GM18498 (cell line): ENCODE measurements at regions not wholly inside any gene's neighbourhood (a gene's known extent, or its start where the extent isn't known, plus 50 kb on each side); places are given as distances from the start of the nearest gene placed in this dataset.
"Not testable (repeated sequence)": the region's sequence is repeated elsewhere in the genome, so short reads cannot be mapped to it uniquely, and the experiment has no call there.

Source experiments
- ATAC-seq: cut with Tn5 transposase; IDR thresholded peaks from one replicate; pipeline ENCODE4 v1.9.1; 2021; ENCODE audit warnings: mild to moderate bottlenecking, moderate library complexity; ENCODE audit not compliant: unreplicated experiment

- ATAC-seq: no peak
Observed at GRCh38 chrX:42832764-42833549, 55.0 kb upstream of the PPP1R2C start.

DNA sequence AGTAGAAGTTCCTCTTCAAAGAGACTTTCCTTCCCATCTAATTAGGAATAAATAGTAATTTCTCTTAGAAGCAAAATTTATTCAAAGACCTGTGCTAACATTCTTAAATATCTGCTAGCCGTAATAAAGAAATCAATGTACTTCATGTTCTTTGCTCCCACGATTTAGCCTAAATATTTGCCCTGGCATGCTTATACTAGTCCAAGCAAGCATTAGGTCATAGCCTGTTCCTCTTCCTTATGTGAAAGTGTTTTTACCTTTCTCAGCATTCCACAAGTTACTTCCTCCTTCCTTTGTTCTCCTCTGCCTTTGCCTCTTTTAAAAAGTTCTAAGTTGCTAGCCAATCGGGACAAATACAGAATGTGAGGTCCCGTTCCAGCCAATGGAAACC is 55.6 kb upstream of the PPP1R2C start:
- ATAC-seq: not testable (repeated sequence)

DNA sequence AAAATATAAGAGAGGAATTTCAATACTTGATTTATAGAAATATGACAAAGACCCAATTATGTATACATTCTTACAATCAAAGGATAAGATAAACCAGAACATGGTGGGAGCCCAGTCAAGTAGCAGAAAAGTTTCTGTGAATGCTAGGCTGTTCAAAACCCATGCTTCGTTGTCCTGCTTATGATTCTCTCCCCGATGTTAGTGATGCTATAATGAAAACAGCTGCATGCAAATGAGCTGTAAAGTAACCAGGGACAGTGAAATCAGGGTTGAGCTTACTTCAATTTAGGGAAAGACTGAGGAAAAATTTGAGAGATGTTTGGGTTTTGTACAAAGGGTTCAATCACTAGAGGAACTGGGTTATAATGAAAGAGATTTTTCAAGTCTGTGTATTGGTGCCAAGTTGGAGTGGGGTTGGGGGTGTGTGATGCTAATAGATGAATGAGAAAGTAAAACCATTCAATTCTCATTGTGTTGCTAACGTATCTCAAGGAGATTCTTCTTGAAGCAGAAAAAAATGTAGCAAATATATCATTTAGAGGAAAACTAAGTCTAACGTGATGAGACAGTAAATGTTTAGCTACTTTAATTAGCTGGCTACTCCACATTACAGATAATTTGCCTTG is 59.3 kb upstream of the PPP1R2C start:
- peak; percentile 57 for ATAC-seq

DNA sequence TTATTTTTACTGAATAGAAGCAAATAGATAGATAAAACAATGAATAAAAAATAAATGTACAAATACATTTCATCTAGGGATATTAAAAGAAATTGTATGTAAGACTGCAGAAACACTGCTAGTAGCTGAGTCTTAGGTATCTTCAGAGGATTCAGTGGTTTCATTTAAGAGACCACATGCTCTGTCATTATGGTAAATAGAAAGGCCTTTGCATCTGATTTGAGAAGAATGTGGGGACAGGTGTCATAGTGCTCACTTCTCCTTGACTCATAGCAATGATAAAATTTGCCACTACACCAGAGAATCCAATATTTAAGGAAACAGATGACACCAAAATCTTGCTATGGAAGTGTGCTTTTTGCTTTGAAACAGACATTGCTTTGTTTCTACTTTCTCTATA is 59.8 kb upstream of the PPP1R2C start:
- ATAC-seq: no peak

DNA sequence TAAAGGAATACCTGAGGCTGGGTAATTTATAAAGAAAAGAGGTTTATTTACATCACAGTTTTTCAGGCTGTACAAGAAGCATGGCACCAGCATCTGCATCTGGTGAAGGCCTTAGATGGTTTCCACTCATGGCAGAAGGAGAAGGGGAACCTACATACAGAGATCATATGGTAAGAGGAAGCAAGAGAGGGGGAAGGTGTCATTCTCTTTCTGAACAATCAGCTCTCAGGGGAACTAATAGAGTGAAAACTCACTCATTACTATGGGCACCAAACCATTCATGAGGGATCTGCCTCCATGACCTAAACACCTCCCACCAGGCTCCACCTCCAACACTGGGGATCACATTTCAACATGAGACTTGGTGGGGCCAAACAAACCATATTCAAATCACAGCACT is 61.7 kb upstream of the PPP1R2C start:
- ATAC-seq: no peak

DNA sequence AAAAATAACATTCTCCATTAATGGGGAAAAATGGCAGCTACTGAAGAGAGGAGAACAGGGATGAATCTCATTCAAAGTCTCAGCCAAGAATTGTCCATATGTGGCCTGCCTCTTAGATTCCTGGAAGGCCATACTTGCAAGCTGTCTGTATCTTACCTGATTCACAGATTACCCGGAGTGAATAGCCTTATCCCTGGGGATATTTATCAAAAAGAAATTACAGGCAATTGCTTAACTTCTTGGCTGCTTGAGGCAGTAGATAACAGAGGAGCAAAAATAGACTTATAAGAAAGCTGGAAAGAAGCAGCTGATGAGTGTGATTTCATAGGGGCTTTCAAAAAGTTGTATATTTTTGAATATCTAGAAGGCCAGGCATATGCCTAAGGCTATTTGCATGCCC is 68.8 kb upstream of the PPP1R2C start:
- ATAC-seq: no peak

- ATAC-seq: no peak
Observed at GRCh38 chrX:42855259-42855658, 77.3 kb upstream of the PPP1R2C start.

- ATAC-seq: no peak
Observed at GRCh38 chrX:42857766-42858165, 79.8 kb upstream of the PPP1R2C start.

- ATAC-seq: peak; percentile 2
Observed at GRCh38 chrX:42869011-42869410, 91.0 kb upstream of the PPP1R2C start.

GRCh38 chrX:42869659-42870476 is 91.9 kb upstream of the PPP1R2C start:
- ATAC-seq: peak; percentile 89

- no peak for ATAC-seq
Observed at GRCh38 chrX:42886519-42886918, 108.6 kb upstream of the PPP1R2C start.

DNA sequence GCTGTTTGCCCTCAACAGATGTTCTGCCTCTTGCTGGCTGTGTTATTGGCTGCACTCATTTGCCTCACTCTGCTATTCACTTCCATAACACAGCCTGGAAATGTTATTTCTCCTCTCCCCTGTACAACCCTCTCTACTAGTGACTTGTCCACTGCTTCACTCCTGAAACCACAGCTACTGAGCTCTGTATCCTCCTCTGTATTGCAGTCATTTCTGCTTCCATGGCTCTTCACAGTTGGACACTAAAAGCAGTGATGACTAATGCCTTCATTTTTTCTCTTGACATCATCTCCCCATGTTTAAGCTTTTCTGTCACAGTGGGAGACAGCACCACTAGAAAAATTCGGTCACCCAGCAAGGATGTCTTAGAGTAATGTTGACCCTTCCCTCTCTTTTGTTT is 123.0 kb upstream of the PPP1R2C start:
- ATAC-seq: no peak

GRCh38 chrX:42902513-42902912 is 124.5 kb upstream of the PPP1R2C start:
- ATAC-seq: no peak

DNA sequence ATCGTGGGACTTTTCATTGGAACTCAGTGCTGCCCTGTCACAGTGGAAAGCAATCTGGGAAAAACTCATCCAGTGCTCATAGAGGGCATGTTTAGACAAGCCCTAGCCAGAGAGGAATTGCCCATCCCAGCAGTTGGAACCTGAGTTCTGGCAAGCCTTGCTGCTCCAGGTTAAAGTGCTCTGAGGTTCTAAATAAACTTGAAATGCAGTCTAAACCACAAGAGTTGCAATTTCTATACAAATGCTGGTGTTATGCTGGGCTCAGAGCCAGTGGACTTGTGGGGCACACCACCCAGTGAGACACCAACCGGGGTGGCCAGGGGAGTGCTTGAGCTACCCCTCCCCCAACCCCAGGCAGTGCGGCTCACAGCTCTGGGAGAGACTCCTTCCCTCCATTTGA is 142.8 kb upstream of the PPP1R2C start:
- no peak for ATAC-seq

- ATAC-seq: no peak
Observed at GRCh38 chrX:42930071-42930470, 152.1 kb upstream of the PPP1R2C start.

DNA sequence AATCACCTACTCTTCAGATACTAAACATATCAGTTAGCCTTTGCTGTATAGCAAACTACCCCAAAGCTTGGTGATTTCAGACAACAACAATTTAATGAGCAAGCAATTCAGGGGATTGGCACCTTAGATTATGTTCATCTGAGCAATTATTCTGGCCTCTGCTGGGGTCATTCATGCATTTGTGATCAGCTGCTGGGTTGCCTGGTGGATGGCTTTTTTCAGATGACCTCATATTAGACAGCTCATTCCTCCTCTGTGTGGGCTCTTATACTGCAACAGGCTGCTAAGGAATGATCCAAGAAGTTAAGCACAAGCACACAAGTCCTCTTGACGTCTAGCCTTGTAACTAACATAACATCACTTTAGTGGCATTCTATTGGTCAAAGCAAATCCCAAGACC is 153.0 kb upstream of the PPP1R2C start:
- no peak for ATAC-seq

- no peak for ATAC-seq
Observed at GRCh38 chrX:42933187-42933586, 155.2 kb upstream of the PPP1R2C start.

DNA sequence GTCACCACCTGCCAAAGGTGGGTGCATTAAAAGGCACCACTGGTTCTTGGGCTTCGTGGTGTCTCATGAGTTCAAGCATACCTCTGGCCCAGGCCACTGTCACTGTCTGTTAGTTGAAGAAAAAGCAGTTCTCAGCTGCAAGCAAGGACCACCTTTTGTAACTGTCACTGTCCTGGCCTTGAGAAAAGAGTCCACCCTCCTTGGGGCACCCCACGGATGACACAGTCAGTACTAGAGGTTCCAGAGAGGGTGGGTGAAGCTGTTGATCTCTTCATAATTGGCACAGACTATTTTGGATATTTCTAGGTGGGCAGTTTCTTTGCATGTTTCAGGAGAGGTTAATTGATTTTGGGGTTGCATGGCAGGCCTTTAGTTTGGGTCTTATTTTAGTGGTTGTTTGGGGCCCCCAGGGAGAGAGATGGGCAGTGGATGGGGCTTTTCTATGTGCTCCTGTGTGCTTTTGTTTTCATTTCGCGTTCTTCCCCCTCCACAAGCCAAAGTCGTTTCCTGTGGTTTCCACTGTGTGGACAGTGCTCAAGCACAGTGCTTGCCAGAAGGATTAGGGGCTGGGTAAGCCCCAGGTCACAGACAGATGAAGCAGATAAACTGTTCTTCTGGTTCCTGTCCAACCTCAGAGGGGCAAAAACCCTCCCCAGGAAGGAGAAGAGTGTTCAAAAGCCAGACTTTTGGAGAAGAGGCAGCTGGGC is 156.2 kb upstream of the PPP1R2C start:
- ATAC-seq: peak; percentile 97

DNA sequence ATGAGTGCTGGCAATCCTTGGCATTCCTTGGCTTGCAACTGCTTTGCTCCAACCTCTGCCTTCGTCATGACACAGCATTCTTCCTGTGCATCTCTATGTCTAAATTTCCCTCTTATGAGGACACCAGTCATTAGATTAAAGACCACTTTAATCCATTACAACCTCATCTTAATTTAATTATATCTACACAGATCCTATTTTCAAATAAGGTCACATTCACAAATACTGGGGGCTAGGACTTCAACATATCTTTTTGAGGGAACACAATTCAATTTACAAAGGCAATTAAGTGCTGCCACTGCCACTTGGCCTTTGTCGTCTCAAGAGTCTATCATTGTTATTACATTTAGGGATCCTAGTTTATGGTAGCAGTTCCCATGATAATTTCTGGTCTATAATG is 163.7 kb upstream of the PPP1R2C start:
- ATAC-seq: no peak

DNA sequence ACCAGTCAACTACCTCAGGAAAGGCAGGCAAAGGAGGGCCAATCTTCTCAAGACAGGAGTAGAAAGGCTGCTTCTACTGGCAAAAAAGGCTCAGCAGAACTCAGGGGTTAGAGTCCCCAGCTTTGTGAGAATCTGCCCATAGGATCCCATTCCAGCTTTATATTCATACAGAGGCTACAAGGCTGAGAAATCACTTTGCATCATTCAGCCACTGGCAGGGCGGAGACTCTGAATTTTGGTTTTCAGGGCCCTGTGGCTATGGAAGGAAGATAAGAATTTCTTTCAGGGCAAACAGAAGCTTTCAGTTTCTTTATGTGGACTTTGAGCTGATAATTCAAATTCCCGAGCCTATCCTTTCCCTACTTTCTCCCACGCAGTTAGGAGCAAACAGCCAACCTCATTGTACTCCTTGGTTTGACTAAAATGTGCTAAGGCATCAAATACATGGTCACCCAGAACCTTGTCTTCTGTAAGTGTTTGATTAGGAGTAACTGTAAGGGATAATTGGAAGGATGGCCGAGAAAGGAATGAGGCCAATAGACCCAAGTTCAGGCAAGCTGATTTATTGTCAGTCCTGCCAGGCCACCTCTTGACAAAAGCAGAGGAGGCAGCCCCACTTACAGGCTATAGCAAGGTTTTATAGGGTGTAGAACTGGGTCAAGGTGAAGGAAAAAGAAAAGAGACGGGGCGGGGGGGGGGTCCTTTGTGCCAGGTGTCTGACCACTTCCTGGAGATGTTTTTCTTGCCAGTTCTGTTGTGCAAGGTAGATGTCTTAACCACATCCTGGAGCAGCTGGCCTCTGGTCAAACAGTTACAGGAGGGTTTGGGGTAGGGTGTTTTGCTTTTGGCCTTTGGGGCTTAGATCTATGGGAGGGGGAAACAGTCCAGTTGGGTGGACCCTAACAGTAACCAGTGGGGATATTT is 165.3 kb upstream of the PPP1R2C start:
- ATAC-seq: peak; percentile 84
